Occipital lobe (tissue), 1 donor: ENCODE measurements at regions not wholly inside any gene's neighbourhood (a gene's known extent, or its start where the extent isn't known, plus 50 kb on each side); places are given as distances from the start of the nearest gene placed in this dataset.

Source experiments
- DNase-seq: peaks from one replicate; lab custom pipeline; 2025; lab: John Stamatoyannopoulos, UW

- DNase-seq: no peak
These were observed 81.9 kb upstream of the INSIG1 start for GRCh38 chr7:155215576-155216325.

GRCh38 chr7:155216475-155217272, 81.0 kb upstream of the INSIG1 start:
- no peak for DNase-seq

GRCh38 chr7:155217634-155218033, 80.0 kb upstream of the INSIG1 start:
- no peak for DNase-seq

GRCh38 chr7:155218276-155219153, 79.2 kb upstream of the INSIG1 start:
- no peak for DNase-seq

DNA sequence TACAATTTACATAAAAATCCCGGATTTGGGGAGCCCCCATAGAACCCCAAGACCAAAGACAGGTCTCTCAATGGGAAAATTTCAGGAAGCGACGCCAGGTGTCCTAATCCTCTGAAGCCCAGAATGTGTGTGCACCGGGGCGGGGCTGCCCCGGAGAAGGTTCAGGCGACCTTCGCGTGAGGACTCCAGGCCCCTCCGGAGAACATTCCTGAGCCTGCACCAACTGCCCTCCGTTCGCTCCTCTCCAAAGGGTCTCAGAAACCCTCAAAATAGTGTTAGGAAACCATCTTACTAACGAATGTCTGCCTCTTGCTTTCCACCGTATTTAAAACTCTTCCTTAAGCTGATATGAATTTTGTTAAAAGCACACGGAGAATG, 78.5 kb upstream of the INSIG1 start:
- DNase-seq: no peak

DNA sequence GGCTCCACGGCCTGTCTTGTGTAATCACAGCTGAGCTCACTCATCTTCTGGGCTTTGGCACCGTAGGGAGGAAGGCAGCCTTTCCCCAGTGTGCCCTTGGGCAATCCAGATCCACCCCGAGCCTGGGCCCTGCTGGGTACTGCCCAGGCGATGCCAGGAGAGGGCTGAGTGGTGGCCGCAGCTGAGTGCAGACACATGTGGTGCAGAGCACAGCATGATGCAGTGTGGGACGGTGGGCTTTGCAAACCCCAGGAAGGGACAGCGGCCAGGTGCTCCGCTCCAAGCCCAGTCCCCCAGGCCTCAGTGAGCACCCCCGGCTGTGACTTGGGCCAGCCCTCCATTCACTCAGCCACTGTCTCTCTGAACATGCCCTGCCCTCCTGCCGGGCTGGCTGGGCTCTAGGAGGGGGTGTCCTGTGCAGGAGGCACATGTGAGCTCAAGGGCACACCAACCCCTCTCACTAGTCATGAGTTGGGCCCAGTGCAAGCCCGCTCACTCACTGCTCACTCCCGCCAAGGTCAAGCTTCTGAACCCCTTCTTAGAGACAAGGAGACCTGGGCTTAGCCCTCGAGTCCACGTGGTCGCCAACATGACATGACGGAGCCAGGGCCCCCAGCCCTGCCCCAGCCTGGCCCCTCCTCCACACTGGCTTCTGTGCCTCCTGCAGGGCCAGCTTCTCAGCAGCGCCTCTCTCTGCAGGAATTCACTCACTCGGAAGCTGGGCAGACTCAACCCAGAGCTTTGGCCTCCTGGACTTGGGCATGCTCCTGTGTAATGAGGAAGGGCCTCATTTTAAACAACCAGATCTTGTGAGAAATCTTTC, 77.5 kb upstream of the INSIG1 start:
- DNase-seq: no peak

GRCh38 chr7:155220903-155221302, 76.8 kb upstream of the INSIG1 start:
- no peak for DNase-seq

- DNase-seq: no peak
These were observed 76.1 kb upstream of the INSIG1 start for GRCh38 chr7:155221547-155221946.

- no peak for DNase-seq
These were observed 75.6 kb upstream of the INSIG1 start for GRCh38 chr7:155222061-155222460.

- no peak for DNase-seq
These were observed 75.1 kb upstream of the INSIG1 start for GRCh38 chr7:155222573-155222972.

DNA sequence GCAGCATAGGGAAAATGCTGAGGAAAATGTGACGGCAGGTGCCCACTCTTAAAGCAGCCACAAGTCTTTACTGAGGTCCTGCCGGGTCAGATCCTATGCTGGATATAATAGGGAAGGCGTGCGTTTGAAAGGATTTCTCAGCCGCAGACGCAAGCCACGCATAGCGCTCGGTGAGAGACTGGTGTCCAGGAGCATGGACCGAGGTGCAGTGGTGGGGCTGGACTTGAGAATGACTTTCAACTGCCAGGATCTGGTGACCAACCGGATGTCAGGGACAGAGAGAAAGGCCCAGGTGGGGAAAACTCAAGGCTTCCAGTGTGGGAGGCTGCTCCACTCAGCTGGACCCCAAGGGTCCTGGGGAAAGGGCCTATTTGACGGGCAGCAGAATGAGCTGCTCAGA, 74.7 kb upstream of the INSIG1 start:
- DNase-seq: no peak

GRCh38 chr7:155223503-155223902, 74.2 kb upstream of the INSIG1 start:
- DNase-seq: no peak

- DNase-seq: no peak
These were observed 73.4 kb upstream of the INSIG1 start for GRCh38 chr7:155224116-155224811.

DNA sequence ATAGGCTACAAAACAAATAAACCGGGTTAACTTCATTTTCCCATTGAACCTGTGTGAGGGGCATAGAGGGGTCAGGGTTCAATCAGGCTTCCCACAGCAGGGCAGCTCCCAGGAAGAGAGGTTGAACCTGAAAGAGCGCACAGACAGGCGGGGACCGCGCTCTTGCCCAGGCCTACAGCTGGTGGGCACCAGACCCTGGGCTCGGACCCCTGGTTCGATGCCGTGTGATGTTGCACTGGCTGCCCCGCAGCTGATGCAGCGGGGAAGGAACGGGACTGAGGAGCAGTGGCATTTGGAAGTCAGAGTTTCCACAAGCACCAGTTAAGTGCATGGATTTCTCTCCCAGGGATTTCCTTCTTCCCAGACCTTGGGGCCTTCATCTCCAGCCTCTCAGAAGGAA, 72.6 kb upstream of the INSIG1 start:
- no peak for DNase-seq

GRCh38 chr7:155225516-155225915, 72.2 kb upstream of the INSIG1 start:
- DNase-seq: no peak

DNA sequence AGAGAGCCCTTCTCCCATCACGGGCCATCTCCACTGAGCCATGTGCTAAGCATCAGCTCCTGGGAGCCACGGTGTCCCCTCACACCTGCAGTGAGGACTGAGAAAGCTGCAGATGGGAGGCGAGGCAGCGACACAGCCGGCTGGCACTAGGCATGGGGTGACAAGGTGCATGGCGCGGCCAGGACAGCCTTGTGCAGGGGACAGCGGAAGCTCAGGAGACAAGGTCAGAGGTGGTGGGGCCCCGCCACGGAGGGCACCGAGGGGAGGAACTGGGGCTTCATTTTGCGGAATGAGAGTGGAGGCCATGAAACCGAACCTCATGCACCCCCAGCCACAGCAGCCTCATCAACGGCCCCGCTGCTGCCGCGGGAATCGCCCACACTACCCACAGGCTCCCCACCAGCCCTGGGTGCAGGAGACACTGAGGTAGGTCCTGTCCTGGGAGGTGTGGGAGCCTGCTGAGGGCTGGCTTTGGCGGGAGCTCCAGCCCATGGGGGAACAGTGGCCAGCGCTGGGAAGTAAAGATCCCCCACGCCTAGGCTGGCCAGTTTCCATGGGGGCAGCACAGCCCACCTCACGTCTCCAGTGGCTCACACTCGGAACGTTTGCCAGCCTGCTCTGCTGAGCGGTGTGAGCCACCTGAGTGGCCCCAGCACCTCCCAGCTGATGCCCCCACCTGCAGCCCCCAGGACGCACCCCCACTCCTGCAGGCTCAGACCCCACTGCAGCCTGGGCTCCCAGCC, 71.2 kb upstream of the INSIG1 start:
- DNase-seq: no peak

DNA sequence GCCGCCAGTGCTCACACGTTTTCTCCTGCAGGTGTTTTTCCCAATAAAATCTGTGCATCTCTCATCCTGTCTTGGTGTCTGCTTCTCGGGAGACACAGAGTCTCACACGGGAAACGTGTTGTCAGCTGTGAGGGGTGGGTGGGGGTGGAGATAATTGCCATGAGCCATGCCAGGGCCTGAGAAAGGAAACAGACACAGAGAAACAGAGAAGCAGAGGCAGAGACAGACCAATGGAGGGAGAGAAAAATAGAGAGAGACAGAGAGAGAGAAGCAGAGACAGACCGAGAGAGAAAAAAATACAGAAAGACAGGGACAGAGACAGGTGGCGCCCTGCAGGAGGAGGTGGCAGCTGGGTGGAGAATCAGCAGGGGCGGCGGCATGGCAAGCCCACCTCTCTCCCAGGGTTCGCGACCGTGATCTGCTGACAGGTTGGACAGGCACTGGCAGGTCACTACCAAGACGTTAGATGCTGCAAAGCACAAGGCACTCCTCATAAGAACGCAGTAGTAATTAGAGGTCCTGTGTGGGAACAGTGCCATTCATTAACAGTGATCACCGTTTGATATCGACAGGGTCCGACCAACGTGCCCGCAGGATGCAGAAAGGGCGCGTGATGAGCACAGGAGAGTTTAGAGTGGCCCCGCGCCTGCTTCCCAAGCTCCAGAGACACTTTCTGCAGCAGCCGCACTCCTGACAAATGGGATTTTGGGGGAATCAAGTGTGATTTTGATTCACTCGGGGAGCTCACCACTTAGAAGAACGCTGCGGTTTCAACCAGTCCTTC, 70.5 kb upstream of the INSIG1 start:
- no peak for DNase-seq

DNA sequence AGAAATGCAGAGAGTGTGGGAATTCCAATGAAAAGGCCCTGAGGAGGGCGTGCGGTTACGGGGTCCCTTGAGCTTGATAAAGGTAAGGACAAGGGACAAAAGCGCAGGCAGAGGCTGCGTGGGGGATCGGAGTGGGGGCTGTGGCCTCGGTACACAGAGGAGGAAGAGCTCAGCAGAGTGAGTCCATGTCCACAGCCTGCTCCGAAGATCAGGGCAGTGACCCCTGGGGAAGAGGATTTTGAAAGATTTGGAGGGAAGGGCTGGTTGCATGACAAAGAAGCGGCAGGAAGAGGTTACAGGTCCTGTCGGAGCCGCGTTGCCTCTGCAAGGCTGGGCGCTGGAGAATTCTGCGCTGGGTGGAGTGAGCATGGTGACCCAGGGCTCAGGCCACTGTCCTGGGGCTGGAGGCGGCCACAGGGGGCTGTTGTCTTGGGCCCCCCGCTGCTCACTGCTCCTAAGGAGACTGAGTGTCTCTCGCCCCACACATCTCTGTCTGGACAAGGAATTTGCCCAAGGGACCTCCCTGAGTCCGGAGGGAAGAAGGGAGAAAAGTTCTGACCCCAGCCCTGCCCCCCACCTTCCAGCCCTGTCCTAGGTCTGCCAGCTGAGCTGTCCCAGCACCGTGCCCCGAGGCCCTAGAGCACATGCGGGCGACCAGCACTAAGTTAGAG, 69.8 kb upstream of the INSIG1 start:
- DNase-seq: no peak

DNA sequence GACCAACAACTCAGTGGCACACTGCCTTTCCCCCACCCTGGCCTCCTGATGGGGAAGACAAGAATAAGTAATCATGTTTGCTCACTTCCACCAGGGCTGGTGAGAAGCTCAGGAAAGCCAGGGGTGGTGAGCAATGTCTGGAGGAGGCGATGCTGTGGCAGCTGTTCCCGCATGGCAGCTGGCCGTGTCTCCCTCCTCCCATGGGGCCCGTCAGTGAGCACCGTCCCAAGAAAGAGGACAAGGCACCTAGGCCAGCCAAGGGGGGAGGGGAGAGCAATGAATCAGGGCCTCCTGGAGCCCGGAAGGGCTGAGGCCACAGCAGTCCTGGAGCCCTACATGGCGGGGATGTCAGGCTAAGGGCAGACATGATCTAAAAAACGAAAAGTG, 69.2 kb upstream of the INSIG1 start:
- no peak for DNase-seq
